ENCODE measurements at regions not wholly inside any gene's neighbourhood (a gene's known extent, or its start where the extent isn't known, plus 50 kb on each side); places are given as distances from the start of the nearest gene placed in this dataset.

DNA sequence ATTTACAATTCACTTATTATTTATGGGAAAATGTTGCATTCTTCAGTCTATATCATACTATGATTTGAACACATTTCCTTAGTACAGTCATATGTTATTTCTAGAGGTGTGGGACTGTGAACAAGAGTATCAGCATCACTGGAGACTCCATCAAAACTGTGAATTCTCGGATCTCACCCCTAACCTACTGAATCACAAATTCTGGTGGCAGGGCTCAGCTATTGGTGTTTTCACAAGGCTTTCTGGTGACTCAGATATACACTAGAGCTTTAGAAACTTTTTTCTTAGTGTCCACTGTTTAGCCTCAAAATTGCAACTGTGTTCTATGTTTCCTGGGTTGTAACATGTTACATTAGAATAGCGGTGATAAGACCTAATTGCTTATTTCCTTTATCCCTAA is 352.9 kb upstream of the DDI1 start:
- no peaks in the 10 kb centered on the region for H3K9me2 ChIP-seq (ENCODE audit: insufficient read depth, low read length)

DNA sequence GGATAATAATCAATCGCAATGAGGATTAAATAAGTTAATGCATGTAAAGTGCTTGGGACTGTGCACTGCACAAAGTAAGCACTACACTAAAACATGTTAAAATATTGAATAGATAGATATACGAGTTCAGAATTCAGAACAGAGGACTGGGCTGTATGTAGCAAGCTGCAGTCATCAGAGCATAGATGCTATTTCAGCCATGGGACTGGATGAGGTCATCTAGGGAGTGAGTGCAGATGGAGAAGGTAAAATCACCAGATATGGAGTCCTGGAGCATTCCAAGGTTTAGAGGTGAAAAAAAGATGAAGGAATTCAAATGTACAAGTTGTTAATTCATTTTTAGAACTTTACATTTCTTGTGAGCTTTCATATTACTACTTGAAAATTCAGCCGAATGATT is 347.5 kb upstream of the DDI1 start:
- Histone ChIP-seq H3K9ac (ENCODE audit: low read length) (no peak overlapping the region), H3K79me2 (replicated peaks; ENCODE audit: insufficient read depth, low read length) (no peaks in the 10 kb centered on the region), H3K36me3 (ENCODE audit: insufficient read depth, low read length) (no peaks in the 10 kb centered on the region), H3K4me2 (ENCODE audit: low read length) (no peak overlapping the region), H4K20me1 (ENCODE audit: insufficient read depth) (no peaks in the 10 kb centered on the region), H3K4me3 (ENCODE audit: low read length) (no peak overlapping the region), H2AFZ (ENCODE audit: low read depth, low read length) (no peak overlapping the region), H3K27ac (ENCODE audit: low read length) (no peak overlapping the region), H3F3A (ENCODE audit: insufficient read depth, low read length, poor library complexity, severe bottlenecking) (no peaks in the 10 kb centered on the region), H3K27me3 (ENCODE audit: insufficient read depth, low read depth, low read length) (no peaks in the 10 kb centered on the region), H3K9me3 (ENCODE audit: low read length) (peaks cover 5% of the 10 kb centered on the region), H3K9me2 (ENCODE audit: insufficient read depth, low read length) (no peaks in the 10 kb centered on the region)
- TF ChIP-seq MXI1 (conservative IDR thresholded peaks at IDR 0.05; ENCODE audit: poor library complexity, severe bottlenecking) (no peak), TAF1 (IDR thresholded peaks at IDR 0.05; ENCODE audit: low read depth) (no peak), SMC3 (conservative IDR thresholded peaks at IDR 0.05; ENCODE audit: poor library complexity) (no peak), EP300 (conservative IDR thresholded peaks at IDR 0.05; ENCODE audit: poor library complexity, severe bottlenecking) (no peak), EZH2 (IDR thresholded peaks at IDR 0.05; ENCODE audit: borderline replicate concordance, insufficient read depth, low read length, poor library complexity, severe bottlenecking) (no peak), CTCF (IDR thresholded peaks at IDR 0.05; ENCODE audit: poor library complexity, severe bottlenecking) (no peak)

More for the DNA sequence above, 352.9 kb upstream of the DDI1 start:
- TF ChIP-seq SMC3 (conservative IDR thresholded peaks at IDR 0.05; ENCODE audit: poor library complexity) (no peak), EP300 (conservative IDR thresholded peaks at IDR 0.05; ENCODE audit: poor library complexity, severe bottlenecking) (no peak), EZH2 (IDR thresholded peaks at IDR 0.05; ENCODE audit: borderline replicate concordance, insufficient read depth, low read length, poor library complexity, severe bottlenecking) (no peak), POLR2AphosphoS5 (IDR thresholded peaks at IDR 0.05) (no peak), MXI1 (conservative IDR thresholded peaks at IDR 0.05; ENCODE audit: poor library complexity, severe bottlenecking) (no peak), TAF1 (IDR thresholded peaks at IDR 0.05; ENCODE audit: low read depth) (no peak), RAD21 (conservative IDR thresholded peaks at IDR 0.05) (no peak), REST (IDR thresholded peaks at IDR 0.05; ENCODE audit: borderline replicate concordance) (no peak), CTCF (IDR thresholded peaks at IDR 0.05; ENCODE audit: poor library complexity, severe bottlenecking) (no peak)
- no peak overlapping the region for H2AFZ ChIP-seq (ENCODE audit: low read depth, low read length)
- no peak overlapping the region for H3K27ac ChIP-seq (ENCODE audit: low read length)
- H3K79me2 ChIP-seq (replicated peaks; ENCODE audit: insufficient read depth, low read length), result no peaks in the 10 kb centered on the region
- H3K4me3 ChIP-seq (ENCODE audit: low read length), result no peak overlapping the region
- no peaks in the 10 kb centered on the region for H4K20me1 ChIP-seq (ENCODE audit: insufficient read depth)
- H3K27me3 ChIP-seq (ENCODE audit: insufficient read depth, low read depth, low read length), result no peaks in the 10 kb centered on the region
- no peaks in the 10 kb centered on the region for H3F3A ChIP-seq (ENCODE audit: insufficient read depth, low read length, poor library complexity, severe bottlenecking)
- no peak overlapping the region for H3K9ac ChIP-seq (ENCODE audit: low read length)
- H3K36me3 ChIP-seq (ENCODE audit: insufficient read depth, low read length), result no peaks in the 10 kb centered on the region
- no peak overlapping the region for H3K4me2 ChIP-seq (ENCODE audit: low read length)
- H3K9me3 ChIP-seq (ENCODE audit: low read length), result peaks cover 5% of the 10 kb centered on the region
